ENCODE measurements at regions not wholly inside any gene's neighbourhood (a gene's known extent, or its start where the extent isn't known, plus 50 kb on each side); places are given as distances from the start of the nearest gene placed in this dataset.

GRCh38 chr14:89480278-89480677 is 63.2 kb upstream of the FOXN3 start:
- TF ChIP-seq CTCF (IDR thresholded peaks at IDR 0.05; ENCODE audit: low read depth, low read length, missing control alignments), result no peak
- no peak for DNase-seq (ENCODE audit: low read depth)
- in situ Hi-C loops (cut with HindIII; ENCODE audit: low sequenced_read_pairs), result no loop called here
- no peak overlapping the region for H3K4me3 ChIP-seq (ENCODE audit: low read depth, low read length)

- DNase-seq (ENCODE audit: low read depth), result no peak
These were observed 62.8 kb upstream of the FOXN3 start for GRCh38 chr14:89479802-89480201.

DNA sequence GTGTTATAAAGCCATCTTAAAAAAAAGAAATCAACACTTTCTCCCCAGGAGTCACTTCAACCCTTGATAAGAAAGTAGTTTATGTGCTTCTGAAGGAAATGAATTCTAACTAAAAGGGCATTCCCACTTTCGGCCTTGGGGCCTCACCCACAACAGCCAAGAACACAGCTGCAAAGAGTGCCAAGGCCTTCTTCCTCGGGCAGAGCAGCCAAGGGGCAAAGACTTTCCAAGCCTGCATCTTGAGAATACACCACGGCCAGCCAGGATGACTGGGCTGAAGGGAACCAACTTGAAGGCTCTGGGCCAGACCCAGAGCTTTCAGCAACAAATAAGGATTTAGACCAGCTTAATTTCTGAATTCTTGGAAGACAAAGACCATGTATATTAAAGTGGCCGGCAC is 60.4 kb upstream of the FOXN3 start:
- DNase-seq (ENCODE audit: low read depth), result no peak
- no peak overlapping the region for H3K4me3 ChIP-seq (ENCODE audit: low read depth, low read length)
- TF ChIP-seq CTCF (IDR thresholded peaks at IDR 0.05; ENCODE audit: low read depth, low read length, missing control alignments), result no peak
- in situ Hi-C loops (cut with HindIII; ENCODE audit: low sequenced_read_pairs), result no loop called here

More at GRCh38 chr14:89479802-89480201, 62.8 kb upstream of the FOXN3 start:
- H3K4me3 ChIP-seq (ENCODE audit: low read depth, low read length), result no peak overlapping the region
- in situ Hi-C loops (cut with HindIII; ENCODE audit: low sequenced_read_pairs), result no loop called here
- TF ChIP-seq CTCF (IDR thresholded peaks at IDR 0.05; ENCODE audit: low read depth, low read length, missing control alignments), result no peak

DNA sequence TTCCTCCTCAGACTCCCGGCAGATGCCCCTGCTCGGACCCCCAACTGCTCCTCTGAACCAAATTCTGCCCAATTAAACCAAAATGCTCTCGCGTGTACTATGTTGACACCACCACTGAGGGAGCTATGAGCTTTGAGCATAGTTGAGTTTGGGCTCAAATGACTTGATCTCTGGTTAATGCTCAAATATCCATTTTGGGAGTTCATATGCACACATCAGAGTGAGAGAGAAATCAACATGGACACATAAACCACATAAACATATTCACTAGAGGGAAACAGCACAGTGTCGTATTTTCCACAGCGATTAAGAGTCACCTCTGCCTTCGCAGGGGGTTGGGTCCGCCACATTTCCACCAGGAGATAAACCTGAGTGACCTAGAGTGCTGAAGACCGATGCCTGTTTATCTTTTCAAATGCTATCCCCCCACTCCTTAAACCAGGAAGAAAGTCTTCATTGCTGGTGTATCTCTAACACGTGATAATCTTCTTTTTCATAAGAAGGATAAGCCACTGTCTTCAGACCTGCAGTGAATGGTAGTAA is 59.4 kb upstream of the FOXN3 start:
- no peak for DNase-seq (ENCODE audit: low read depth)
- H3K4me3 ChIP-seq (ENCODE audit: low read depth, low read length), result no peak overlapping the region
- no peak for TF ChIP-seq CTCF (IDR thresholded peaks at IDR 0.05; ENCODE audit: low read depth, low read length, missing control alignments)
- in situ Hi-C loops (cut with HindIII; ENCODE audit: low sequenced_read_pairs), result no loop called here

DNA sequence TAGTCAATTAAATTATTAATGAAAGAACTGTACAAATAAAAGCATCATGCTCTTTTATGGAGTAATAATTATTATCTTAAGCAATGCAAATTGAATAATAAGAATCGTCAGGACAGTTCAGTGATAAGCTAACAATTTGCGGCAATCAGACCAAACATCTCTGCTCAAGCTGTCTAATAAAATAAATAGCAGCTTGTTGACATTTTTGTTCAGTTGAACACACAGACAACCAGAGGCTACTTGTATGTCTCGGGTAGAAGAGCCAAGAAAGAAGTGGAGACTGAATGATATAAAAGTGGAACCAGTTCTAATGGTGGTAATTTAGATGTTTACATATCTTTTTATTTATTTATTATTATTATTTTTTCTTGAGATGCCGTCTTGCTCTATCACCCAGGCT is 57.4 kb upstream of the FOXN3 start:
- H3K4me3 ChIP-seq (ENCODE audit: low read depth, low read length), result no peak overlapping the region
- in situ Hi-C loops (cut with HindIII; ENCODE audit: low sequenced_read_pairs), result no loop called here
- TF ChIP-seq CTCF (IDR thresholded peaks at IDR 0.05; ENCODE audit: low read depth, low read length, missing control alignments), result no peak
- DNase-seq (ENCODE audit: low read depth), result no peak

GRCh38 chr14:89473989-89474388 is 57.0 kb upstream of the FOXN3 start:
- in situ Hi-C loops (cut with HindIII; ENCODE audit: low sequenced_read_pairs), result no loop called here
- no peak for DNase-seq (ENCODE audit: low read depth)
- TF ChIP-seq CTCF (IDR thresholded peaks at IDR 0.05; ENCODE audit: low read depth, low read length, missing control alignments), result no peak
- no peak overlapping the region for H3K4me3 ChIP-seq (ENCODE audit: low read depth, low read length)

DNA sequence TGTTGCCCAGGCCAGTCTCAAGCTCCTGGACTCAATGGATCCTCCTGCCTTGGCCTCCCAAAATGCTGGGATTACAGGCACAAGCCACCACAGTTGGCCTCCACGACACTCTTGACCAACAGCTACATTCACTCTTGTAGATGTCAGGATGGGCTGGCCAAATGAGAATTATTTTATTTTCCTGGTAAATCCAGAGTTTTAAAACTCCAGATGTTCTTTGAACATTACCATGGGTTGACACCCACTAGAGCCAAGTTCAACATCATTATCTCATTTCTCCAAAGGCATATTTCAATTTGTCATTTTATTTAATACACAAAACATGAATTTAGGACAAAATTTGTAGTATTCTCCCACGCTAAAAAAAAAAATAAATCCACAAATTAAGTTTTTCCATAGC is 56.5 kb upstream of the FOXN3 start:
- no peak for TF ChIP-seq CTCF (IDR thresholded peaks at IDR 0.05; ENCODE audit: low read depth, low read length, missing control alignments)
- in situ Hi-C loops (cut with HindIII; ENCODE audit: low sequenced_read_pairs), result no loop called here
- H3K4me3 ChIP-seq (ENCODE audit: low read depth, low read length), result no peak overlapping the region
- DNase-seq (ENCODE audit: low read depth), result no peak
